Karpas-422 (cell line): ENCODE measurements at regions not wholly inside any gene's neighbourhood (a gene's known extent, or its start where the extent isn't known, plus 50 kb on each side); places are given as distances from the start of the nearest gene placed in this dataset.

Experiments
- DNase-seq: peaks from one replicate; pipeline ENCODE4 v3.0.0-alpha.2; 2015
- H2AFZ ChIP-seq: fragments of 200-600 bp; sonication (generic); 2 replicates; pipeline ENCODE4 v1.6.1; 2014; ENCODE audit warnings: antibody characterized with exemption, low read length, mixed read lengths
- H3K27ac ChIP-seq: fragments of 200-600 bp; sonication (generic); 2 replicates; pipeline ENCODE4 v1.5.1; 2014; ENCODE audit warnings: mild to moderate bottlenecking, low read length, moderate library complexity
- H3K27me3 ChIP-seq: fragments of 200-600 bp; sonication (generic); 2 replicates; pipeline ENCODE4 v1.6.1; 2014; ENCODE audit warnings: low read length, mixed read lengths
- H3K36me3 ChIP-seq: fragments of 200-600 bp; sonication (generic); 2 replicates; pipeline ENCODE4 v1.6.1; 2014; ENCODE audit warnings: low read length, mixed read lengths; ENCODE audit not compliant: insufficient read depth
- H3K4me1 ChIP-seq: fragments of 200-600 bp; sonication (generic); 2 replicates; pipeline ENCODE4 v1.6.1; 2014; ENCODE audit warnings: mild to moderate bottlenecking, low read length, mixed read lengths
- H3K4me2 ChIP-seq: fragments of 200-600 bp; sonication (generic); 2 replicates; pipeline ENCODE4 v1.6.1; 2014; ENCODE audit warnings: low read length, low read depth, mild to moderate bottlenecking; ENCODE audit not compliant: poor library complexity, severe bottlenecking
- H3K4me3 ChIP-seq: fragments of 200-600 bp; sonication (generic); 2 replicates; pipeline ENCODE4 v1.5.1; 2014; ENCODE audit warnings: mild to moderate bottlenecking, antibody characterized with exemption, low read length, mixed read lengths
- H3K79me2 ChIP-seq: fragments of 200-600 bp; sonication (generic); 2 replicates; pipeline ENCODE4 v1.6.1; 2014; ENCODE audit warnings: mild to moderate bottlenecking, low read length, mixed read lengths
- H3K9ac ChIP-seq: fragments of 200-600 bp; sonication (generic); 2 replicates; pipeline ENCODE4 v1.6.0; 2014; ENCODE audit warnings: low read length
- H3K9me2 ChIP-seq: fragments of 200-600 bp; sonication (generic), shearing (Covaris generic); replicated peaks from 2 replicates; pipeline ENCODE4 v1.6.0; 2014; ENCODE audit warnings: mild to moderate bottlenecking, low read length, moderate library complexity; ENCODE audit not compliant: insufficient read depth
- H3K9me3 ChIP-seq: fragments of 300-700, 200-600 bp; sonication (generic); 2 replicates; pipeline ENCODE4 v1.6.1; 2014; ENCODE audit warnings: low read length, mixed read lengths
- H4K20me1 ChIP-seq: fragments of 200-600 bp; sonication (generic); 2 replicates; pipeline ENCODE4 v1.6.1; 2014; ENCODE audit warnings: mild to moderate bottlenecking, antibody characterized with exemption, low read length, low read depth; ENCODE audit not compliant: insufficient read depth

- no peak overlapping the region for H2AFZ ChIP-seq
Observed at GRCh38 chr11:130600139-130600538, 151.7 kb downstream of the ADAMTS15 start.

GRCh38 chr11:130600616-130601015, 152.2 kb downstream of the ADAMTS15 start:
- Histone ChIP-seq H3K9me2 (no peaks in the 10 kb centered on the region), H3K79me2 (no peaks in the 10 kb centered on the region), H3K27me3 (no peaks in the 10 kb centered on the region), H3K4me1 (no peaks in the 10 kb centered on the region), H3K27ac (no peak overlapping the region), H3K9me3 (no peaks in the 10 kb centered on the region), H3K4me2 (no peak overlapping the region), H2AFZ (no peak overlapping the region), H4K20me1 (no peaks in the 10 kb centered on the region), H3K9ac (no peak overlapping the region), H3K36me3 (no peaks in the 10 kb centered on the region), H3K4me3 (no peak overlapping the region)
- no peak for DNase-seq

More at GRCh38 chr11:130600139-130600538, 151.7 kb downstream of the ADAMTS15 start:
- Histone ChIP-seq H3K4me3 (no peak overlapping the region), H3K4me2 (no peak overlapping the region), H3K27ac (no peak overlapping the region), H3K9me2 (no peaks in the 10 kb centered on the region), H3K36me3 (no peaks in the 10 kb centered on the region), H3K27me3 (no peaks in the 10 kb centered on the region), H4K20me1 (no peaks in the 10 kb centered on the region), H3K9me3 (no peaks in the 10 kb centered on the region), H3K79me2 (no peaks in the 10 kb centered on the region), H3K9ac (no peak overlapping the region), H3K4me1 (no peaks in the 10 kb centered on the region)
- DNase-seq: no peak

- no peak overlapping the region for H3K9ac ChIP-seq
- H3K9me3 ChIP-seq: no peaks in the 10 kb centered on the region
- no peaks in the 10 kb centered on the region for H4K20me1 ChIP-seq
- H3K9me2 ChIP-seq: no peaks in the 10 kb centered on the region
- no peaks in the 10 kb centered on the region for H3K79me2 ChIP-seq
- H3K36me3 ChIP-seq: no peaks in the 10 kb centered on the region
- no peak overlapping the region for H3K27ac ChIP-seq
- H3K4me2 ChIP-seq: no peak overlapping the region
- H3K4me1 ChIP-seq: no peaks in the 10 kb centered on the region
- no peak for DNase-seq
- H3K4me3 ChIP-seq: no peak overlapping the region
- H3K27me3 ChIP-seq: no peaks in the 10 kb centered on the region
- H2AFZ ChIP-seq: no peak overlapping the region
Observed at GRCh38 chr11:130601141-130601540, 152.7 kb downstream of the ADAMTS15 start.

DNA sequence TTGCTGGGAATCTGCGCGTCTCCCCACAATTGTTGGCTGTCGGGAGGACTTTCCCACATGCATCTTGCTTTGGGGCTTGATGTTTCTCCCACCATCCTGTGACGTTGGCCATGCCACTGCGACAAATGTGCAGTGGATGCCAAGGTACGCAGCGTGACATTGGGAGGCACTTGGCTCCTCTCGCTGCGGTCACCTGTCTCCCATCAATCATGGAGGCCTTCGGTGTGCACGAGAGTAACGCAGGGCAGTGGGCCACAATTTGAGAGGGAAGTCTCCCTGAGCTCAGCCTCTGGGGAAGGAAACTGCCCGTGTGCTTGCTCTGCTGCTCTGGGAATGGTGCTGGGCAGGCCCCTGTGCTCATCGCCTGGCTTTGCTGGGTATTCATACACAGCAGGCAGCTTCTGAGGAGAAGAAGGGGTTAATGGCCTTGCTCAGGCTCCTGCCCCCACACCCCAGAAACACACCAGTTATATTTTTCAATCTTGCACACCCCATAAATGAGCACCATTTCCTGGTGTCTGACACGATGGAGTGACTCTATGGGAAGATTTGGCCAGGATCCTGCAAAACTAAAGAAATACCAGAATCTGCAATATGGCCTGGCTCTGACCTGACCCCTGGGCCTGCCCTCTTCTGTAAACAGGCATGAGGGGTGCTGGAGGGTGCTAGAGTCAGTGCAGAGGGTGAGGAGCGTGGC, 153.5 kb downstream of the ADAMTS15 start:
- no peak for DNase-seq
- H3K4me2 ChIP-seq: no peak overlapping the region
- no peaks in the 10 kb centered on the region for H3K79me2 ChIP-seq
- H3K9ac ChIP-seq: no peak overlapping the region
- no peaks in the 10 kb centered on the region for H3K27me3 ChIP-seq
- H3K4me3 ChIP-seq: no peak overlapping the region
- H3K27ac ChIP-seq: no peak overlapping the region
- H3K36me3 ChIP-seq: no peaks in the 10 kb centered on the region
- no peaks in the 10 kb centered on the region for H3K9me3 ChIP-seq
- H4K20me1 ChIP-seq: no peaks in the 10 kb centered on the region
- no peak overlapping the region for H2AFZ ChIP-seq
- no peaks in the 10 kb centered on the region for H3K4me1 ChIP-seq
- H3K9me2 ChIP-seq: no peaks in the 10 kb centered on the region

DNA sequence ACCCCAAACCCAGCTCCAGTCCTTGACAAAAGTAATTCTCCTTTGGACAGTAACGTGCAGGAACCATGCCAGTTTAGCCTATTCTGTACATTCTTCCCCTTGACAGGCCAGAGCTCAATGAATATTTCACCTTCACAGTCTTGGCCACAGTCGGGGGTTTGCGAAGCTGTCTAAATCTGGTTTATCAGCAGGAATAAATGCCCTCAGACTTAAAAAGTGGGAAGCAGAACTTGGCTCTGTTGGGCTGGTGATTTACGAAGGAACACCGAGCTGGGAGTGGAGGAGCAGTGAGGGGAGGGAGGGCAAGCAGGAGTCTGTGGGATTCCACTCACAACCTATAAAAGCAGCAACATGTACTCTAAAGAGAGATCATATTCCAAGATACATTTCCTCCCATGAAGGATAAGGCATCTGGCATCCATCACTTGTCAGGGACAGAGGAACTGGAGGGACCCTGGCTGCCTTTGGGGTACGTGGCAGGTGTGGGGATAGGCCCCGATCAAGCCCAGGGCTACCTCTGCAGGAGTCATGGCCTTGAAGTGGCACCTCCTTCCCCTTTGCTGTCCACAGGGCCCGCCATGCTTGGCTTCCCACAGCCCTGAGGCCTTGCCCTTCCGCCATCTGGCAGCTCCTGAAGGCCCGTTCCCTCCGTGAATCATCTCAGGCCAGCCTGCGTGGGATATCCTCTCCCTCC, 154.3 kb downstream of the ADAMTS15 start:
- H3K4me1 ChIP-seq: no peaks in the 10 kb centered on the region
- no peak overlapping the region for H3K4me3 ChIP-seq
- no peak overlapping the region for H3K4me2 ChIP-seq
- H2AFZ ChIP-seq: no peak overlapping the region
- H3K27me3 ChIP-seq: no peaks in the 10 kb centered on the region
- no peaks in the 10 kb centered on the region for H3K9me2 ChIP-seq
- DNase-seq: no peak
- no peaks in the 10 kb centered on the region for H3K36me3 ChIP-seq
- H4K20me1 ChIP-seq: no peaks in the 10 kb centered on the region
- H3K9me3 ChIP-seq: no peaks in the 10 kb centered on the region
- H3K79me2 ChIP-seq: no peaks in the 10 kb centered on the region
- no peak overlapping the region for H3K9ac ChIP-seq
- H3K27ac ChIP-seq: no peak overlapping the region

DNA sequence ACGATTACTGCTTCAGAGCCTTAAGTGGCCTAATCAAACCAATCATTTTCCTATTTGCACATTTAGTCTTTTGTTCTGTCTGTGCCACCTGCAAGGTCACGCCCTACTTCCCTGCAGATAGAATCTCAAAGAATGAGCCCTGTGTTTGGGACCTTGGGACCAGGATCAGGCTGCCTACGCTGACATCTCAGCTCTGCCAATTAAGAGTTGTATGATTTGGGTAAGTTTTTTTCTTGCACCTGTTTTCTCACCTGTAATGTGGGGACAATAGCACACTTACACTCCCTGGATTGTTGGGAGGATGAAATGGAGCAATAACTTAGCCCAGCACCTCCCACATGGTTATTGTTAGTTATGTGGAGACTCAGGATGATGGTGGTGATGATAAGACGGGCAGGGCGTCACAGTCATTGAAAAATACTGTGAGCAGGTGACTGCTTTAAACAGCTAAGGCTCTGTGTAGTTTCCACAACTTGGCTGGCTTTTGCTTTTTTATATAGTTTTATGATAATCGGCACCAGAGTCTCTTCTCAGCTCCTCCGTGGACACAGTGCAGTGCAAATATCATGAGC, 155.0 kb downstream of the ADAMTS15 start:
- Histone ChIP-seq H4K20me1 (no peaks in the 10 kb centered on the region), H3K4me2 (no peak overlapping the region), H3K4me1 (peaks cover 5% of the 10 kb centered on the region), H3K9me2 (no peaks in the 10 kb centered on the region), H2AFZ (no peak overlapping the region), H3K36me3 (no peaks in the 10 kb centered on the region), H3K79me2 (no peaks in the 10 kb centered on the region), H3K4me3 (no peak overlapping the region), H3K27ac (no peak overlapping the region), H3K9me3 (no peaks in the 10 kb centered on the region), H3K27me3 (no peaks in the 10 kb centered on the region), H3K9ac (no peak overlapping the region)
- DNase-seq: no peak

- Histone ChIP-seq H3K9ac (no peak overlapping the region), H3K27me3 (no peaks in the 10 kb centered on the region), H3K36me3 (no peaks in the 10 kb centered on the region), H3K9me3 (no peaks in the 10 kb centered on the region), H2AFZ (no peak overlapping the region), H3K4me2 (no peak overlapping the region), H4K20me1 (no peaks in the 10 kb centered on the region), H3K4me3 (no peak overlapping the region), H3K4me1 (peaks cover 11% of the 10 kb centered on the region), H3K79me2 (no peaks in the 10 kb centered on the region), H3K27ac (no peak overlapping the region), H3K9me2 (no peaks in the 10 kb centered on the region)
- no peak for DNase-seq
Observed at GRCh38 chr11:130604606-130605005, 156.2 kb downstream of the ADAMTS15 start.

GRCh38 chr11:130606178-130606577, 157.7 kb downstream of the ADAMTS15 start:
- no peak overlapping the region for H3K4me2 ChIP-seq
- no peaks in the 10 kb centered on the region for H3K9me3 ChIP-seq

More at GRCh38 chr11:130606178-130606577, 157.7 kb downstream of the ADAMTS15 start:
- Histone ChIP-seq H3K9ac (no peak overlapping the region), H3K27ac (no peak overlapping the region), H3K4me1 (peaks cover 11% of the 10 kb centered on the region), H2AFZ (no peak overlapping the region), H3K79me2 (no peaks in the 10 kb centered on the region), H4K20me1 (no peaks in the 10 kb centered on the region), H3K9me2 (no peaks in the 10 kb centered on the region), H3K27me3 (no peaks in the 10 kb centered on the region), H3K4me3 (no peak overlapping the region), H3K36me3 (no peaks in the 10 kb centered on the region)
- DNase-seq: no peak
